Ovary (tissue), 7 donors: ENCODE measurements at regions not wholly inside any gene's neighbourhood (a gene's known extent, or its start where the extent isn't known, plus 50 kb on each side); places are given as distances from the start of the nearest gene placed in this dataset.

ENCODE experiments used
- DNase-seq, 5 donors: peaks; one replicate each; pipeline ENCODE4 v3.0.0-alpha.2; 2019 to 2020
- H3K27ac ChIP-seq, 2 donors: fragments of 200-600 bp; one replicate each; pipeline versions ENCODE4 v1.5.1 to v1.8.0; 2019 to 2022
- H3K27me3 ChIP-seq: fragments of 200-600 bp; one replicate; pipeline ENCODE4 v1.8.0; 2022
- H3K36me3 ChIP-seq: fragments of 200-600 bp; sonication (generic); one replicate; pipeline ENCODE4 v1.5.1; 2019
- H3K4me1 ChIP-seq: one replicate; pipeline ENCODE4 v1.8.1; 2013; ENCODE audit warnings: mild to moderate bottlenecking, moderate library complexity; ENCODE audit not compliant: insufficient read depth
- H3K4me3 ChIP-seq: fragments of 200-600 bp; sonication (generic); one replicate; pipeline ENCODE4 v1.5.1; 2017
- H3K9me3 ChIP-seq, 2 donors: fragments of 200-600 bp in 1 of 2; sonication (generic) in 1 of 2; one replicate each; pipeline versions ENCODE4 v1.5.1 to v1.8.1; 2013 to 2019; ENCODE audit warnings: mild to moderate bottlenecking in 1 of 2, moderate library complexity in 1 of 2
- CTCF ChIP-seq, 3 donors: fragments of 450-650 bp in 2 of 3; fragments of 200-600 bp in 1 of 3; IDR thresholded peaks; one replicate each; pipeline versions ENCODE4 v1.5.1 to v1.8.0; 2016 to 2022; ENCODE audit warnings: antibody characterized with exemption in 3 of 3, mild to moderate bottlenecking in 1 of 3
- EP300 ChIP-seq: sonication (generic); formaldehyde crosslinking; IDR thresholded peaks from one replicate; pipeline ENCODE4 v1.6.1; 2017; ENCODE audit warnings: antibody characterized with exemption
- POLR2A ChIP-seq: fragments of 450-650 bp; IDR thresholded peaks from one replicate; pipeline ENCODE4 v1.6.1; 2017; ENCODE audit warnings: antibody characterized with exemption, mild to moderate bottlenecking, moderate library complexity
- WGBS, 3 donors: extraction: QIAGEN DNeasy Blood & Tissue Kit in 1 of 3; methylation state at CpG; one replicate each; pipeline versions ENCODE4 v1.1.5 to v1.1.7; 2013 to 2017; 5-methylcytosine and 5-hydroxymethylcytosine counted together
- intact Hi-C, 4 donors: fragments of 100-400 bp; cut with DNase I; formaldehyde crosslinking; loops; one replicate each; pipeline versions ENCODE4 v1.11.0 to v1.15.1; 2022 to 2023
- donor health status: DM: no; HTN: no; CAD: no; lungs with moderate emphysema.
- donor health status: DM: no; HTN: no; CAD: no.
- donor health status: Bipolar disorder and iron deficiency.
- donor health status: DM: no; HTN: no; CAD: no.
- donor health status: DM: yes; HTN: yes; CAD: no.

DNA sequence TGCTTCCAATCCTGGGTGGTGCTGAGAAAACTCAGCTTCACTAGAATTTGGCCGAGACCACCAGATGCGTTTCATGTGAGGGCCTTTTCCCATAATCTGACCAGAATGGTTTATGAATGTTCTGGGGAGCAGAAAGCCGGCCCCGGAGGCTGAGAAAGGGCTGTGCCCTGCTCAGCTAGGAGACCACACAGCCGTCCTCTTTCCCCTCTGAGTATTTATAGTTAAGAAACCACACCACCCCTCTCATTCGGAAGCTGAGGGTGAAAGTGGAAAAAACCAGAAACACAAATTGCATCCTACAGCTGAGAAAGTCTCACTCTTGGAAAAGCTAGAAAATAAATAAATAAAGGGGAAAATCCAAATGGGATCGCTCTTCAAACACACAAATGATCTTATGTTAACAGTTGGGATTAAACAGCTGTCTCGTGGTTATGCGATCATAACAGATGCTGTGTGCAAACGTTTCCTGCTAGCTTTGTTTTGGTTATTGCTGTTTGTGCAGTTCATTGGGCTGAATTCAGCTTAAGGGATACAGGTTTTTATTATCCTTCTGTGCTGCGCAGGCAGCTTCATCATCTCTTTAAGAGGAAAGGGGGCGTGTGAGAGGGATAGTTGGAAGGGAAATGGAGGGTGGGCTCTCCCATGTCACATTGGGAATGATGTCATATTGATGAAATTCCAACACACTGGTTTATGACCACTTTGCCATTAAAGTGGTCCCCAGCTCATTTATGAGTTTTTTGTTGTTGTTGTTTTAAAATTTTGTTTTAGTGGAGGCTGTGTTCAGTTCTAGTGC, 1026.2 kb upstream of the NR2F2 start:
- TF ChIP-seq EP300 (no peak), CTCF (IDR thresholded peaks at IDR 0.05) (no peak), POLR2A (no peak)
- Histone ChIP-seq H3K9me3 (no peaks in the 10 kb centered on the region), H3K4me1 (peaks cover 8% of the 10 kb centered on the region), H3K4me3 (no peak overlapping the region), H3K27me3 (no peaks in the 10 kb centered on the region), H3K27ac (peak overlapping the region; percentile 52 to 76), H3K36me3 (no peaks in the 10 kb centered on the region)
- peak in 3 of 5 donors; percentile 33 to 52 (median 51) for DNase-seq
- intact Hi-C loops: no loop called here
- 4 to 7% (median 6%) methylated on average over 12 of the region's 12 CpGs for WGBS, 3 donors

DNA sequence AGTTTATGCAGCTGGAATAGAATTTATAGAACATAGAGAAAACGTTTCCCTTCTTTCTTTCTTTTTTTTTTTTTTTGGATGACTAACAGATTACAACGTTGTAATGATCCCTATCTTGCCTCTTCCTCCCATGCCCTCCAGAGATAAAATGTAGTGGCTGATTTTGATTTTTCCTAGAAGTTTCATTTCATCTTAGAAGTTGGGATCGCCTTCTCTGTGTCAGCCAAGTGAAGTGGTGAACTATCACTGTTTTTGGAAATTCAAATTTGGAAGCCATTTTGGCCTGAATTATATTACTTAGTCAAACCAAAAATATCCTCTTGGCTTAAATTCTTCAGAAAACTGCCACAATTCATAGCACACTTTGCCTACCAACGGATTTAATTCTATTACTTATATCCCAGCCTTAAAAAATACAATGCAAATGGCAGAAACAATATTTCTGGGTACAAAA, 1025.5 kb upstream of the NR2F2 start:
- intact Hi-C loops: no loop called here
- H3K9me3 ChIP-seq: no peaks in the 10 kb centered on the region
- TF ChIP-seq EP300 (no peak), POLR2A (no peak), CTCF (IDR thresholded peaks at IDR 0.05) (no peak)
- DNase-seq: no peak
- H3K27ac ChIP-seq: peak overlapping the region in 1 of 2 donors; percentile 76
- 30 to 37% (median 32%) methylated on average over 4 of the region's 4 CpGs for WGBS, 3 donors
- H3K27me3 ChIP-seq: no peaks in the 10 kb centered on the region
- peaks cover 8% of the 10 kb centered on the region for H3K4me1 ChIP-seq
- H3K4me3 ChIP-seq: no peak overlapping the region
- no peaks in the 10 kb centered on the region for H3K36me3 ChIP-seq

- intact Hi-C loops: no loop called here
- WGBS, 3 donors: 96 to 98% (median 96%) methylated on average over 4 of the region's 4 CpGs
- no peak for DNase-seq
Observed at GRCh38 chr15:95307115-95307514, 1023.4 kb upstream of the NR2F2 start.

DNA sequence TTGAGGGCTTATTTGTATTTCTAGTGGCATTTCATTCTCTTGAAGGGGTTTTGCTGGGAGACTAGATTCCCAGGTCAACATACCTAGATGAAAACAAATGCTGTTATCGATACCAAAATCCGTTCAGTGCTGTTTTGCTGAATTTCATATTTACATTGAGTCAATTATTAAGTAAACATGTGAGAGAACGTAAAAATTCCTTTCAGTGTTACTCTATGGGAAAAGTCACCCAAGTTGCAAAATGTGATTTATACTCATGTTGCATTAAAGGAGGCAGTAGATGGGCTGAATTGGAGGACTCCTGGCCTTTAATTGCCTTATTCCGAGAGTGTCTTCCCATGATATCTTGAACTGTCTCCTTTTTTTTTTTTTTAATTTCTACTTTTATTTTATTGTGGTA, 1011.3 kb upstream of the NR2F2 start:
- H3K4me3 ChIP-seq: no peak overlapping the region
- H3K27ac ChIP-seq: no peak overlapping the region
- no peaks in the 10 kb centered on the region for H3K9me3 ChIP-seq
- 95 to 97% (median 96%) methylated on average over 4 of the region's 4 CpGs for WGBS, 3 donors
- DNase-seq: no peak
- peaks cover 4% of the 10 kb centered on the region for H3K4me1 ChIP-seq
- no peaks in the 10 kb centered on the region for H3K27me3 ChIP-seq
- no peaks in the 10 kb centered on the region for H3K36me3 ChIP-seq
- TF ChIP-seq CTCF (IDR thresholded peaks at IDR 0.05) (no peak), POLR2A (no peak), EP300 (no peak)
- intact Hi-C loops: no loop called here

More at GRCh38 chr15:95307115-95307514, 1023.4 kb upstream of the NR2F2 start:
- Histone ChIP-seq H3K36me3 (no peaks in the 10 kb centered on the region), H3K9me3 (no peaks in the 10 kb centered on the region), H3K27me3 (no peaks in the 10 kb centered on the region), H3K4me1 (peaks cover 2% of the 10 kb centered on the region), H3K4me3 (no peak overlapping the region), H3K27ac (no peak overlapping the region)
- TF ChIP-seq POLR2A (no peak), EP300 (no peak), CTCF (IDR thresholded peaks at IDR 0.05) (no peak)
